ENCODE measurements at regions not wholly inside any gene's neighbourhood (a gene's known extent, or its start where the extent isn't known, plus 50 kb on each side); places are given as distances from the start of the nearest gene placed in this dataset.

DNA sequence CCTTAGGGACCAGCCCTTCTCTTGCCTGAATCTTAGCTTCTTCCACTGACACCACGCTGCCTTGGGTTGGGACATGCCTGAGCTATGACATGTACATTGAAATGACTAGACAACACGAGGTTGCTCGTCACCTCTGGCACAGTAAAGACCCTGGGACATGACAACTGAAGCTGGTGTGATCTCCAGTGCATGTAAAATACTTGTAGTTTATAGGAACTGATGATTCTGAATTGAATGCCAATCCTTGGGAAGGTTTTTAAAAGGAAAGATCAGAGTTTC is 100.7 kb upstream of the PGRMC2 start:
- no peak overlapping the region for H3K4me3 Mint-ChIP-seq
- ATAC-seq: no peak
- H3K27me3 Mint-ChIP-seq (ENCODE audit: low read depth): no peaks in the 10 kb centered on the region
- ChIA-PET CTCF (no interaction called here), POLR2A (no interaction called here)
- no peaks in the 10 kb centered on the region for H3K36me3 Mint-ChIP-seq
- H3K4me1 Mint-ChIP-seq: peaks cover 20% of the 10 kb centered on the region
- DNase-seq (ENCODE audit: low spot score): no peak
- TF ChIP-seq ESRRA (CRISPR knock-in tag; IDR thresholded peaks at IDR 0.05; ENCODE audit: borderline replicate concordance) (no peak), ZNF416 (CRISPR knock-in tag; IDR thresholded peaks at IDR 0.05) (no peak), ZNF317 (CRISPR knock-in tag; IDR thresholded peaks at IDR 0.05; ENCODE audit: borderline replicate concordance, low read depth) (no peak), CTCF (IDR thresholded peaks at IDR 0.05) (no peak), PRDM15 (CRISPR knock-in tag; IDR thresholded peaks at IDR 0.05) (no peak), TP53 (CRISPR knock-in tag; IDR thresholded peaks at IDR 0.05) (no peak), AR (CRISPR knock-in tag; IDR thresholded peaks at IDR 0.05) (no peak), KAT7 (CRISPR knock-in tag; IDR thresholded peaks at IDR 0.05; ENCODE audit: borderline replicate concordance) (no peak), ELF4 (CRISPR knock-in tag; IDR thresholded peaks at IDR 0.05; ENCODE audit: low read depth) (no peak), ZNF396 (CRISPR knock-in tag; IDR thresholded peaks at IDR 0.05; ENCODE audit: borderline replicate concordance) (no peak)
- TF ChIP-seq, protein P1, sequence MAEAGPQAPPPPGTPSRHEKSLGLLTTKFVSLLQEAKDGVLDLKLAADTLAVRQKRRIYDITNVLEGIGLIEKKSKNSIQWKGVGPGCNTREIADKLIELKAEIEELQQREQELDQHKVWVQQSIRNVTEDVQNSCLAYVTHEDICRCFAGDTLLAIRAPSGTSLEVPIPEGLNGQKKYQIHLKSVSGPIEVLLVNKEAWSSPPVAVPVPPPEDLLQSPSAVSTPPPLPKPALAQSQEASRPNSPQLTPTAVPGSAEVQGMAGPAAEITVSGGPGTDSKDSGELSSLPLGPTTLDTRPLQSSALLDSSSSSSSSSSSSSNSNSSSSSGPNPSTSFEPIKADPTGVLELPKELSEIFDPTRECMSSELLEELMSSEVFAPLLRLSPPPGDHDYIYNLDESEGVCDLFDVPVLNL (CRISPR knock-in tag; IDR thresholded peaks at IDR 0.05; ENCODE audit: borderline replicate concordance, low read depth): no peak
- TF ChIP-seq, protein P2, sequence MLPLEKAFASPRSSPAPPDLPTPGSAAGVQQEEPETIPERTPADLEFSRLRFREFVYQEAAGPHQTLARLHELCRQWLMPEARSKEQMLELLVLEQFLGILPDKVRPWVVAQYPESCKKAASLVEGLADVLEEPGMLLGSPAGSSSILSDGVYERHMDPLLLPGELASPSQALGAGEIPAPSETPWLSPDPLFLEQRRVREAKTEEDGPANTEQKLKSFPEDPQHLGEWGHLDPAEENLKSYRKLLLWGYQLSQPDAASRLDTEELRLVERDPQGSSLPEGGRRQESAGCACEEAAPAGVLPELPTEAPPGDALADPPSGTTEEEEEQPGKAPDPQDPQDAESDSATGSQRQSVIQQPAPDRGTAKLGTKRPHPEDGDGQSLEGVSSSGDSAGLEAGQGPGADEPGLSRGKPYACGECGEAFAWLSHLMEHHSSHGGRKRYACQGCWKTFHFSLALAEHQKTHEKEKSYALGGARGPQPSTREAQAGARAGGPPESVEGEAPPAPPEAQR (CRISPR knock-in tag; IDR thresholded peaks at IDR 0.05): no peak
- TF ChIP-seq, protein P3, sequence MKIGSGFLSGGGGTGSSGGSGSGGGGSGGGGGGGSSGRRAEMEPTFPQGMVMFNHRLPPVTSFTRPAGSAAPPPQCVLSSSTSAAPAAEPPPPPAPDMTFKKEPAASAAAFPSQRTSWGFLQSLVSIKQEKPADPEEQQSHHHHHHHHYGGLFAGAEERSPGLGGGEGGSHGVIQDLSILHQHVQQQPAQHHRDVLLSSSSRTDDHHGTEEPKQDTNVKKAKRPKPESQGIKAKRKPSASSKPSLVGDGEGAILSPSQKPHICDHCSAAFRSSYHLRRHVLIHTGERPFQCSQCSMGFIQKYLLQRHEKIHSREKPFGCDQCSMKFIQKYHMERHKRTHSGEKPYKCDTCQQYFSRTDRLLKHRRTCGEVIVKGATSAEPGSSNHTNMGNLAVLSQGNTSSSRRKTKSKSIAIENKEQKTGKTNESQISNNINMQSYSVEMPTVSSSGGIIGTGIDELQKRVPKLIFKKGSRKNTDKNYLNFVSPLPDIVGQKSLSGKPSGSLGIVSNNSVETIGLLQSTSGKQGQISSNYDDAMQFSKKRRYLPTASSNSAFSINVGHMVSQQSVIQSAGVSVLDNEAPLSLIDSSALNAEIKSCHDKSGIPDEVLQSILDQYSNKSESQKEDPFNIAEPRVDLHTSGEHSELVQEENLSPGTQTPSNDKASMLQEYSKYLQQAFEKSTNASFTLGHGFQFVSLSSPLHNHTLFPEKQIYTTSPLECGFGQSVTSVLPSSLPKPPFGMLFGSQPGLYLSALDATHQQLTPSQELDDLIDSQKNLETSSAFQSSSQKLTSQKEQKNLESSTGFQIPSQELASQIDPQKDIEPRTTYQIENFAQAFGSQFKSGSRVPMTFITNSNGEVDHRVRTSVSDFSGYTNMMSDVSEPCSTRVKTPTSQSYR (CRISPR knock-in tag; IDR thresholded peaks at IDR 0.05): no peak
- H3K27ac Mint-ChIP-seq: no peak overlapping the region
- no peaks in the 10 kb centered on the region for H3K9me3 Mint-ChIP-seq
